HG02610 (cell line): ENCODE measurements at regions not wholly inside any gene's neighbourhood (a gene's known extent, or its start where the extent isn't known, plus 50 kb on each side); places are given as distances from the start of the nearest gene placed in this dataset.
"Not testable (repeated sequence)": the region's sequence is repeated elsewhere in the genome, so short reads cannot be mapped to it uniquely, and the experiment has no call there.

ENCODE experiments used
- ATAC-seq: cut with Tn5 transposase; IDR thresholded peaks from one replicate; pipeline ENCODE4 v1.9.1; 2021; ENCODE audit warnings: mild to moderate bottlenecking, moderate library complexity; ENCODE audit not compliant: unreplicated experiment

GRCh38 chr3:80010021-80010571 is 242.3 kb upstream of the ROBO1 start:
- no peak for ATAC-seq

GRCh38 chr3:80007522-80007921 is 239.7 kb upstream of the ROBO1 start:
- ATAC-seq: no peak

- ATAC-seq: no peak
Measured at GRCh38 chr3:80006315-80006714, 238.5 kb upstream of the ROBO1 start.

- no peak for ATAC-seq
Measured at GRCh38 chr3:80000022-80000421, 232.2 kb upstream of the ROBO1 start.

- ATAC-seq: no peak
Measured at GRCh38 chr3:79994397-79994796, 226.6 kb upstream of the ROBO1 start.

GRCh38 chr3:79986338-79986737 is 218.5 kb upstream of the ROBO1 start:
- no peak for ATAC-seq

GRCh38 chr3:79985816-79986215 is 218.0 kb upstream of the ROBO1 start:
- no peak for ATAC-seq

GRCh38 chr3:79983118-79983517 is 215.3 kb upstream of the ROBO1 start:
- no peak for ATAC-seq

GRCh38 chr3:79979990-79980389 is 212.2 kb upstream of the ROBO1 start:
- ATAC-seq: no peak

- no peak for ATAC-seq
Measured at GRCh38 chr3:79976466-79976865, 208.7 kb upstream of the ROBO1 start.

GRCh38 chr3:79973917-79974595 is 206.3 kb upstream of the ROBO1 start:
- ATAC-seq: no peak

GRCh38 chr3:79973482-79973881 is 205.7 kb upstream of the ROBO1 start:
- no peak for ATAC-seq

GRCh38 chr3:79968418-79968817 is 200.6 kb upstream of the ROBO1 start:
- ATAC-seq: no peak

GRCh38 chr3:79960594-79960993 is 192.8 kb upstream of the ROBO1 start:
- ATAC-seq: no peak

- no peak for ATAC-seq
Measured at GRCh38 chr3:79957066-79957465, 189.3 kb upstream of the ROBO1 start.

- ATAC-seq: no peak
Measured at GRCh38 chr3:79954756-79955155, 187.0 kb upstream of the ROBO1 start.

- no peak for ATAC-seq
Measured at GRCh38 chr3:79953591-79954101, 185.8 kb upstream of the ROBO1 start.

GRCh38 chr3:79951426-79951825 is 183.6 kb upstream of the ROBO1 start:
- not testable (repeated sequence) for ATAC-seq

- no peak for ATAC-seq
Measured at GRCh38 chr3:79947957-79948356, 180.2 kb upstream of the ROBO1 start.

- no peak for ATAC-seq
Measured at GRCh38 chr3:79947469-79947868, 179.7 kb upstream of the ROBO1 start.

- ATAC-seq: no peak
Measured at GRCh38 chr3:79937567-79937966, 169.8 kb upstream of the ROBO1 start.

- no peak for ATAC-seq
Measured at GRCh38 chr3:79930196-79930595, 162.4 kb upstream of the ROBO1 start.
